ENCODE measurements at regions not wholly inside any gene's neighbourhood (a gene's known extent, or its start where the extent isn't known, plus 50 kb on each side); places are given as distances from the start of the nearest gene placed in this dataset.
A peak's percentile ranks its signal among the peaks of the same experiment; 100 is the strongest.

DNA sequence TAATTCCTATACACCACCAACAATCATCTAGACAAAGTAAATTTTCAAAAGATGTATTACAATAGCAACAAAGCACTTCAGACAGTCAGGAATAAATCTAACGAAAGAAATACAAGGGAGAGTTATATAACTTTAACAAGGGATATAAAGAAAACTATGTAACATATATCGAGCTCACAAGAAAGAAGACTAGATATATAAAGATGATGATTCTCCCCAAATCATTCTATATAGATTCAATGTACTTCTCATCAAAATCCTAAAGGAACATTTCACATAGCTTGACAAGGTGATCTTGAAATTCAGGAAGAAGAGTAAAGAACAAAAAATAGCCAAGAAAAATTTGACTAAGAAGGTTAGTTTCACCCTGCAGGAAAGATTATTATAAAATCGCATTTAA, 179.4 kb downstream of the SP3 start:
- no peaks in the 10 kb centered on the region for H3K27me3 ChIP-seq
- no peaks in the 10 kb centered on the region for H3K4me1 ChIP-seq
- no peak overlapping the region for H3K4me3 ChIP-seq
- no peaks in the 10 kb centered on the region for H3K9me3 ChIP-seq
- H3K27ac ChIP-seq, result no peak overlapping the region
- DNase-seq, result no peak
- TF ChIP-seq, protein P1, sequence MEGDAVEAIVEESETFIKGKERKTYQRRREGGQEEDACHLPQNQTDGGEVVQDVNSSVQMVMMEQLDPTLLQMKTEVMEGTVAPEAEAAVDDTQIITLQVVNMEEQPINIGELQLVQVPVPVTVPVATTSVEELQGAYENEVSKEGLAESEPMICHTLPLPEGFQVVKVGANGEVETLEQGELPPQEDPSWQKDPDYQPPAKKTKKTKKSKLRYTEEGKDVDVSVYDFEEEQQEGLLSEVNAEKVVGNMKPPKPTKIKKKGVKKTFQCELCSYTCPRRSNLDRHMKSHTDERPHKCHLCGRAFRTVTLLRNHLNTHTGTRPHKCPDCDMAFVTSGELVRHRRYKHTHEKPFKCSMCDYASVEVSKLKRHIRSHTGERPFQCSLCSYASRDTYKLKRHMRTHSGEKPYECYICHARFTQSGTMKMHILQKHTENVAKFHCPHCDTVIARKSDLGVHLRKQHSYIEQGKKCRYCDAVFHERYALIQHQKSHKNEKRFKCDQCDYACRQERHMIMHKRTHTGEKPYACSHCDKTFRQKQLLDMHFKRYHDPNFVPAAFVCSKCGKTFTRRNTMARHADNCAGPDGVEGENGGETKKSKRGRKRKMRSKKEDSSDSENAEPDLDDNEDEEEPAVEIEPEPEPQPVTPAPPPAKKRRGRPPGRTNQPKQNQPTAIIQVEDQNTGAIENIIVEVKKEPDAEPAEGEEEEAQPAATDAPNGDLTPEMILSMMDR (IDR thresholded peaks at IDR 0.05), result no peak
- TF ChIP-seq POLR2A (IDR thresholded peaks at IDR 0.05), result no peak
- H3K36me3 ChIP-seq, result no peaks in the 10 kb centered on the region

DNA sequence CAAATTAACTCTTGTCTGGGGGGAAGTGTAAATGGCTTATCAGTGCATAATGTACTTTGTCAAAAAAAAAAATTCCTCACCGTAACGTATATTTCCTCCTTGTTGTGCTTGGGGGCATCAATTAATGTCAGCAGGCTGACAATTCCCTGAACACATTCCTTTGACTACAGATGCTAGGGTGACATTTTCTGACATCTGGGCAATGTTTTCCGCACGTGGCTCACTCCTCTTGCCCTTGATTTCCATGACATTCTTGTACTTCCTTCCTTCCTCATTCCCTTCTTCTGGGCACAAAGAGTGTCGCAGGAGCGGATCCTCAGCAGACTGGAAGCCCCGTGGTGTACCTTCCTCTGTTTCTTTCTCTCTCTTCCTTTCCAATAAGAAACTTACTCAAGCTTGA, 173.7 kb downstream of the SP3 start:
- Histone ChIP-seq H3K36me3 (no peaks in the 10 kb centered on the region), H3K9me3 (no peaks in the 10 kb centered on the region), H3K27ac (no peak overlapping the region), H3K27me3 (no peaks in the 10 kb centered on the region), H3K4me1 (no peaks in the 10 kb centered on the region), H3K4me3 (no peak overlapping the region)
- TF ChIP-seq, protein P1 (IDR thresholded peaks at IDR 0.05), result no peak
- TF ChIP-seq POLR2A (IDR thresholded peaks at IDR 0.05), result no peak
- DNase-seq, result no peak

DNA sequence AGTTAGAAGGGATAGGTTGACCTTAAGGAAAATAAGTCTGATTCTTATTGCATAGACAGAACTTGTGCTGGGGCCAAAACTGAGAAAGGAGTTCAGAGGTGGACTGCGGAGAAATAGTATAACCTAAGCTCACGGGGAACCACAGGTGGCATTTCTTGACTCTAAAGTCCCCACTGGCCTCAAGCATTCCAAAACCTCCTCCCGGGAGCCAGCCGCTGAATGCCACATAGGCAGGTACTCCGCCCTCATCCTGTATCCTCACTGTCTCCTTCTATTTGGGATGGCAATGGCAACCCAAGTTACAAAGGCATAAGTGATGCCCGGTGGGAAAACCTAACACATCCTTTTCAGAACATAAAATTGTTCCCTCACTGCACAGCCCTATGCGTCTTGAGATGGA, 173.0 kb downstream of the SP3 start:
- Histone ChIP-seq H3K4me1 (no peaks in the 10 kb centered on the region), H3K9me3 (no peaks in the 10 kb centered on the region), H3K27me3 (no peaks in the 10 kb centered on the region), H3K27ac (no peak overlapping the region), H3K4me3 (no peak overlapping the region), H3K36me3 (no peaks in the 10 kb centered on the region)
- DNase-seq, result no peak
- TF ChIP-seq, protein P1 (IDR thresholded peaks at IDR 0.05), result no peak
- TF ChIP-seq POLR2A (IDR thresholded peaks at IDR 0.05), result no peak

DNA sequence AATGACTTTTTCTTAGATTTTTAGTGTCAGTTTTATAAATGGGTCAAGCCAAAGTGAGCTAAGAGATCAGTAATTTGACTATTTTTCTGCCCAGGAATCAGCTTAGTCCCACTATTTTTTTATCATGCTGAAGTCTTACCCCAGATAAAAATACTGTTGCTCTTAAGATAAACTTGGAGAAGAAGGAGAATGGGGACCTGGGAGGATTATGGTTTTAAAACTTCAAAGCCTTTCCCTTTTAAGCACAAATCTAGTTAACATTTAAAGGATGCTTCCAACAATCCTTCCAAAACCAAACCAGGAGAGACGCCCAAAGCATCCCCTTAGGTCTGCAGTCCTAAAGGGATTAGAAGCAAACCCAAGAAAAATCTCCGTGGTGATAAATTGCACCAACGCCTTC, 172.4 kb downstream of the SP3 start:
- Histone ChIP-seq H3K4me3 (no peak overlapping the region), H3K27ac (no peak overlapping the region), H3K4me1 (no peaks in the 10 kb centered on the region), H3K36me3 (no peaks in the 10 kb centered on the region), H3K27me3 (no peaks in the 10 kb centered on the region), H3K9me3 (no peaks in the 10 kb centered on the region)
- TF ChIP-seq, protein P1 (IDR thresholded peaks at IDR 0.05), result no peak
- no peak for TF ChIP-seq POLR2A (IDR thresholded peaks at IDR 0.05)
- no peak for DNase-seq

DNA sequence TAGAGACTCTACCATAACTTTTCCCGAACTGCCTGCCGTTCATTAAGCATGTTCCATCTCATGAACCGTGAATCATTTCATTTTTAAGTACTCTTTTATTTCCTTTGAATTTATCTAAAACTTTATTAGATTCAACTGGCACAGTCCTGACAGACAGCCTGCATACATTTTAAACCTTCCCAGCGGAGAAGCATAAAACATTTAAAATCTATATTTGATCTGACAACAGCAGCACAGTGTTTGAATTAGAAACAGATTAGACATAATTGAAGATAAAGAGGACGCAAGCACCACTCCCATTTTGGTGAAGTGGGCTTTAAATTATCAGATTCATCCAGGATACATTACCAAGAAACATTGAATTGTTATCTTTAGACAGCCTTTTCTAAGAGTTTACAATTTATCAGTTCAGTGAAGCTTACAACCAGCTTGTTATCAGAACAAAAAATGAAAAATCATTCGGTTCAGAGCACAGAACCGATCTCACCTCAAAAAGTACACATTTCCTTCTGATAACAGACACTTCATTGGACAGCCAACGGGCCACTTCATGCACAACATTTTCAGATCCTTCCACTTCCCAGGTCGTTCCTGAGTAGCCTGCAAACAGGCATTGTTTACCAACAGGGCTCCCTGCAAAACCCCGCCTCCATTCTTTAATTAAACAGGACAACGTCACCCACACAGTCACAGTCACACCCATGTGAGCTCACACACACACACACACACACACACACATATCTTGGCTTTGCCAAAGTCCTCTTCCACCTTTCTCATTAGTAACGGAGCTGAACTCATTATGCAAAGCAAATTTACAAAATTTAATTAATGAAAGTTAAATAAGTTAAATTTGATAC, 171.2 kb downstream of the SP3 start:
- no peaks in the 10 kb centered on the region for H3K9me3 ChIP-seq
- no peak overlapping the region for H3K4me3 ChIP-seq
- no peak for TF ChIP-seq POLR2A (IDR thresholded peaks at IDR 0.05)
- TF ChIP-seq, protein P1 (IDR thresholded peaks at IDR 0.05), result no peak
- H3K27ac ChIP-seq, result no peak overlapping the region
- no peaks in the 10 kb centered on the region for H3K4me1 ChIP-seq
- DNase-seq, result peak in 1 of 3 donors; percentile 58
- H3K27me3 ChIP-seq, result no peaks in the 10 kb centered on the region
- H3K36me3 ChIP-seq, result no peaks in the 10 kb centered on the region
